HG02943 (cell line): ENCODE measurements at regions not wholly inside any gene's neighbourhood (a gene's known extent, or its start where the extent isn't known, plus 50 kb on each side); places are given as distances from the start of the nearest gene placed in this dataset.

ENCODE experiments used
- ATAC-seq: cut with Tn5 transposase; IDR thresholded peaks from one replicate; pipeline ENCODE4 v1.9.1; 2021; ENCODE audit warnings: mild to moderate bottlenecking, low read depth, moderate library complexity; ENCODE audit not compliant: unreplicated experiment

- ATAC-seq = no peak
Observed at GRCh38 chr6:145454006-145454405, 281.3 kb downstream of the EPM2A start.

- ATAC-seq = no peak
Observed at GRCh38 chr6:145457556-145457955, 277.8 kb downstream of the EPM2A start.

- no peak for ATAC-seq
Observed at GRCh38 chr6:145468534-145468933, 266.8 kb downstream of the EPM2A start.

- ATAC-seq = no peak
Observed at GRCh38 chr6:145469021-145469420, 266.3 kb downstream of the EPM2A start.

- ATAC-seq = no peak
Observed at GRCh38 chr6:145475794-145476396, 259.4 kb downstream of the EPM2A start.

GRCh38 chr6:145480024-145480423 lies 255.3 kb downstream of the EPM2A start:
- no peak for ATAC-seq

GRCh38 chr6:145483191-145483996 lies 251.9 kb downstream of the EPM2A start:
- no peak for ATAC-seq

GRCh38 chr6:145485288-145485687 lies 250.0 kb downstream of the EPM2A start:
- ATAC-seq = no peak

- no peak for ATAC-seq
Observed at GRCh38 chr6:145486306-145486705, 249.0 kb downstream of the EPM2A start.

- ATAC-seq = no peak
Observed at GRCh38 chr6:145489583-145489982, 245.7 kb downstream of the EPM2A start.

GRCh38 chr6:145490068-145490467 lies 245.3 kb downstream of the EPM2A start:
- ATAC-seq = no peak

- no peak for ATAC-seq
Observed at GRCh38 chr6:145491126-145491525, 244.2 kb downstream of the EPM2A start.

- no peak for ATAC-seq
Observed at GRCh38 chr6:145497006-145497405, 238.3 kb downstream of the EPM2A start.

- ATAC-seq = no peak
Observed at GRCh38 chr6:145498425-145498824, 236.9 kb downstream of the EPM2A start.

- no peak for ATAC-seq
Observed at GRCh38 chr6:145502416-145502815, 232.9 kb downstream of the EPM2A start.

- ATAC-seq = no peak
Observed at GRCh38 chr6:145506136-145506535, 229.2 kb downstream of the EPM2A start.

- ATAC-seq = no peak
Observed at GRCh38 chr6:145506565-145506964, 228.8 kb downstream of the EPM2A start.

GRCh38 chr6:145507239-145507638 lies 228.1 kb downstream of the EPM2A start:
- no peak for ATAC-seq

GRCh38 chr6:145508107-145508506 lies 227.2 kb downstream of the EPM2A start:
- ATAC-seq = no peak

- ATAC-seq = no peak
Observed at GRCh38 chr6:145517492-145517891, 217.8 kb downstream of the EPM2A start.

- no peak for ATAC-seq
Observed at GRCh38 chr6:145525038-145525437, 210.3 kb downstream of the EPM2A start.

GRCh38 chr6:145529582-145529981 lies 205.7 kb downstream of the EPM2A start:
- no peak for ATAC-seq
